ENCODE measurements at regions not wholly inside any gene's neighbourhood (a gene's known extent, or its start where the extent isn't known, plus 50 kb on each side); places are given as distances from the start of the nearest gene placed in this dataset.

DNA sequence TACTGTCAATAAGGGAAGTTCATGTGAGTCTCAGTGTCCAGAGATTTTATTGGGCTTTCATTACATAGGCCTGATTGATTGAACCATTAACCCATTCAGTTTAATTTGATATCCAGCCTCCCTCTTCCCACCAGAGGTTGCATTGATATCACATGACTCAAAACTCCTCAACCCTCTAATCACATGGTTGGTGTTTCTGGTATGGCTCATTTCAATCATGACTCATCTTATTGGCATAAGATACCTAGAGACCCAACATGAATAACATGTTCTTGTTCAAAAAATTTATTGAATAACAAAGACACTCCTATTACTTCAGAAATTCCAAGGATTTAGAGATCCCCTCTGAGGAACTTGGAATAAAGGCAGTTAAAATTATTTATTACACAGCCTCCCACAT, 982.2 kb downstream of the TLE1 start:
- Histone ChIP-seq H3K9me3 (ENCODE audit: insufficient read depth, low read depth, low read length) (peaks cover 8% of the 10 kb centered on the region; the same call in 1 of the 2 replicates), H3K27ac (ENCODE audit: low read length) (no peak overlapping the region), H3K9ac (ENCODE audit: low read depth, low read length) (no peak overlapping the region), H3K27me3 (ENCODE audit: insufficient read depth, low read length) (no peaks in the 10 kb centered on the region), H3K4me3 (ENCODE audit: low read length) (no peak overlapping the region), H3K4me1 (ENCODE audit: insufficient read depth, low read length) (no peaks in the 10 kb centered on the region), H3K36me3 (ENCODE audit: insufficient read depth, low read depth, low read length) (no peaks in the 10 kb centered on the region)

DNA sequence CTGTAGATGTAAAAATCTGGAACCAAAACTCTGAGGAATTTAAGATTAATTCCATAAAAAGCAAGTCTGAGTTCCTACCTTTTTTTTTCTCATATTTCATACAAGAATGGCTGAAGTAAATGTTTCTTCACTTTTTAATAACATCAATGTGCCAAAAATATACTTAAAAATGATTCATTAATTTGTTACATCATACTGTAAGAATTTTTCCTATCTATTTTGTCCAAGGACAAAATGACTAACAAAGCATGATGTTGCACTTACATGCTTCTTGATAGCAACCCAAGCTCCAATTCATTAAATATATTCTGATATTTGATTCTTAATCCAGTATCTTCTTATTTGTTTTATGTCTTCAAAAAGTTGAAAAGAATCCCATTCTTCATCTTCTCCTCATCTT, 988.3 kb downstream of the TLE1 start:
- no peaks in the 10 kb centered on the region for H3K36me3 ChIP-seq (ENCODE audit: insufficient read depth, low read depth, low read length)
- peaks cover 12% of the 10 kb centered on the region for H3K4me1 ChIP-seq (ENCODE audit: insufficient read depth, low read length)
- no peak overlapping the region for H3K27ac ChIP-seq (ENCODE audit: low read length)
- no peak overlapping the region for H3K9ac ChIP-seq (ENCODE audit: low read depth, low read length)
- H3K27me3 ChIP-seq (ENCODE audit: insufficient read depth, low read length): no peaks in the 10 kb centered on the region
- no peaks in the 10 kb centered on the region for H3K9me3 ChIP-seq (ENCODE audit: insufficient read depth, low read depth, low read length)
- no peak overlapping the region for H3K4me3 ChIP-seq (ENCODE audit: low read length)

DNA sequence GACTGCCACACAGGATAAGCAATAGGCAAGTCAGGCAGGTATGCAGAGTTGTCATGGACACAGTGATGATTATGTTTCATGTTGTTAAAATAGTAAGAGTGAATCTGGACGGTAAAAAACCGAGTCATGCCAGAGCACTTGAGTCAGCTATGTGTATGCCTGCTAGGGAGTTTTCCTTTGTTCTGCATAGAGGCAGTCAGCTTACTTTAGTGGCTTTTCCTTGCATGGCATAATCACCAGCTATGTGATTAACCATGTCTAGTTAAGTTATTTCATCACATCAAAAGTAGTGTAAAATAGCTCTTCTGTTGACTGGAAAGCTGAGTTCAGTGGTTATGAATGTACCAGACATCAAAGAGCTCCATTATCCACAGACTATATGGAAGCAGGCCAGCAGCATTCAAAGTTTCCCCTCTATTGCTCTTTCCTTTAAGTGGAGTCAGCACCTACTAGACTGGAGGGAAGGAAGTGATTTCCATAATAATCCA, 989.8 kb downstream of the TLE1 start:
- peaks cover 12% of the 10 kb centered on the region for H3K4me1 ChIP-seq (ENCODE audit: insufficient read depth, low read length)
- H3K4me3 ChIP-seq (ENCODE audit: low read length): no peak overlapping the region
- H3K9me3 ChIP-seq (ENCODE audit: insufficient read depth, low read depth, low read length): no peaks in the 10 kb centered on the region
- no peaks in the 10 kb centered on the region for H3K36me3 ChIP-seq (ENCODE audit: insufficient read depth, low read depth, low read length)
- no peaks in the 10 kb centered on the region for H3K27me3 ChIP-seq (ENCODE audit: insufficient read depth, low read length)
- no peak overlapping the region for H3K9ac ChIP-seq (ENCODE audit: low read depth, low read length)
- no peak overlapping the region for H3K27ac ChIP-seq (ENCODE audit: low read length)

DNA sequence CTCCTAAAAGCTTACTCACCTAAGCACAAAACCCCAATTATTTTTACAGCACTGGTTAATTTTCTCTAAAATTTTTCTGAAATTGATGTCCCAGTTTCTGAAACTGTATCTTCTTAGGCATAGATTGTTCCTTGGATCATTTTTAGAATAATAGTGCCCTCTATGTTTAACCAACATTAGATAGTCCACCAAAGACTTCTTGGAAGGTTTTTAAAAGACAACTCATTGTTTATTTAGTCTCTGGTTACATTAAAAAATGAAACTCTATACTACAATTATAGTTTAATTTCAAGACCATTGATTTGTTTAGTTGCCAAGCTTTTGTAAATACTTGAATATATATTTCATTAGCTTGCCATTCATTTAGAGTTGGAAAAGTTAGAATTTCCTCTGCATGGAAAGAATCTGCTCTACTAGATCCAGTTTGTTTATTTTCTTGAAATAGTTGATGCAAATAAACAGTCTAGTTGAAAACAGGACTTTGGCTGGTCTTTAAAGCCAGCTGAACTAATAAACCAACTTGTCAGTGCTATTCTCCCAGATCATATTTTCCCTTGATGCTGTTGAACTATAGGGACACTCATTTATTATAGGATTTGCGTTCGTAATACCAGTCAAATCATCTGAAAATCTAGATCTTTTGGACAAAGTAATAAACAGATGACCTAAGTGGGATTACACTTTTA, 990.5 kb downstream of the TLE1 start:
- H3K27ac ChIP-seq (ENCODE audit: low read length): no peak overlapping the region
- H3K36me3 ChIP-seq (ENCODE audit: insufficient read depth, low read depth, low read length): no peaks in the 10 kb centered on the region
- H3K9me3 ChIP-seq (ENCODE audit: insufficient read depth, low read depth, low read length): no peaks in the 10 kb centered on the region
- no peak overlapping the region for H3K4me3 ChIP-seq (ENCODE audit: low read length)
- no peaks in the 10 kb centered on the region for H3K27me3 ChIP-seq (ENCODE audit: insufficient read depth, low read length)
- peaks cover 12% of the 10 kb centered on the region for H3K4me1 ChIP-seq (ENCODE audit: insufficient read depth, low read length)
- H3K9ac ChIP-seq (ENCODE audit: low read depth, low read length): no peak overlapping the region

GRCh38 chr9:80692751-80693150, 996.6 kb downstream of the TLE1 start:
- no peaks in the 10 kb centered on the region for H3K9me3 ChIP-seq (ENCODE audit: insufficient read depth, low read depth, low read length)
- no peaks in the 10 kb centered on the region for H3K4me1 ChIP-seq (ENCODE audit: insufficient read depth, low read length)
- no peak overlapping the region for H3K9ac ChIP-seq (ENCODE audit: low read depth, low read length)

DNA sequence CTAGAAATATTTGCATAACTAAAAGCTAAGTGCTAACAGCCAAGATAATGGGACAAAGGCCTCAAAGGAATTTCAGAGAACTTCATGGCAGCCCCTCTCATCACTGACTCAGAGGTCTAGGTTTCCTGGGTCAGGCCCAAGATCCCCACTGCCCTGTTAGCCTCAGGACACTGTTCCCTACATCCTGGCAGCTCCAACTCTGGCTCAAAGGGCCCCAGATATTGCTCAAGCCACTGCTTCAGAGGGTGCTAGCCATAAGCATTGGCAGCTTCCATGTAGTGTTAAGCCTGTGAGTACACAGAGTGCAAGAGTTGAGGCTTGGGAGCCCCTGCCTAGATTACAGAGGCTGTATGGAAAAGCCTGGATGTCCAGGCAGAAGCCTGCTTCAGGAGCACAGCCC, 998.1 kb downstream of the TLE1 start:
- Histone ChIP-seq H3K27me3 (ENCODE audit: insufficient read depth, low read length) (no peaks in the 10 kb centered on the region), H3K9ac (ENCODE audit: low read depth, low read length) (no peak overlapping the region), H3K27ac (ENCODE audit: low read length) (no peak overlapping the region), H3K4me3 (ENCODE audit: low read length) (no peak overlapping the region), H3K9me3 (ENCODE audit: insufficient read depth, low read depth, low read length) (no peaks in the 10 kb centered on the region), H3K4me1 (ENCODE audit: insufficient read depth, low read length) (no peaks in the 10 kb centered on the region; the same call in 1 of the 2 replicates), H3K36me3 (ENCODE audit: insufficient read depth, low read depth, low read length) (no peaks in the 10 kb centered on the region)

More at GRCh38 chr9:80692751-80693150, 996.6 kb downstream of the TLE1 start:
- Histone ChIP-seq H3K4me3 (ENCODE audit: low read length) (no peak overlapping the region), H3K36me3 (ENCODE audit: insufficient read depth, low read depth, low read length) (no peaks in the 10 kb centered on the region), H3K27ac (ENCODE audit: low read length) (no peak overlapping the region), H3K27me3 (ENCODE audit: insufficient read depth, low read length) (no peaks in the 10 kb centered on the region)

DNA sequence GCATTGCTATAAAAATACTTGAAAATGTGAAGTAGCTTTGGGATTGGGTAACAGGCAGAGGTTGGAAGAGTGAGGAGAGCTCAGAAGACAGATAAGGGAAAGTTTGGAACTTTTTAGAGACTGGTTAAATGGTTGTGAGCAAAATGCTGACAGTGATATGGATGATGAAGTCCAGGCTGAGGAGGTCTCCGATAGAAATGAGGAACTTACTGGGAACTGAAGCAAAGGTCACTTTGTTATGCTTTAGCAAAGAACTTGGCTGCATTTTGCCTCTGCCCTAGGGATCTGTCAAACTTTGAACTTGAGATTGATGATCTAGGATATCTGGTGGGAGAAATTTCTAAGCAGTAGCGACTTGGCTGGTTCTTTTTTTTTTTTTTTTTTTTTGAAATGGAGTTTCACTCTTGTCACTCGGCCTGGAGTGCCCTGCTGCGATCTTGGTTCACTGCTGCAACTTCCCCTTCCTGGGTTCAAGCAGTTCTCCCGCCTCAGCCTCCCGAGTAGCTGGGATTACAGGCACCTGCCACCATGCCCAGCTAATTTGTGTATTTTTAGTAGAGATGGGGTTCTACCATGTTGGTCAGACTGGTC, 998.9 kb downstream of the TLE1 start:
- Histone ChIP-seq H3K4me1 (ENCODE audit: insufficient read depth, low read length) (no peaks in the 10 kb centered on the region; the same call in 1 of the 2 replicates), H3K4me3 (ENCODE audit: low read length) (no peak overlapping the region), H3K9me3 (ENCODE audit: insufficient read depth, low read depth, low read length) (no peaks in the 10 kb centered on the region), H3K27me3 (ENCODE audit: insufficient read depth, low read length) (no peaks in the 10 kb centered on the region), H3K36me3 (ENCODE audit: insufficient read depth, low read depth, low read length) (no peaks in the 10 kb centered on the region), H3K9ac (ENCODE audit: low read depth, low read length) (no peak overlapping the region), H3K27ac (ENCODE audit: low read length) (no peak overlapping the region)

GRCh38 chr9:80679916-80680315, 1009.4 kb downstream of the TLE1 start:
- H3K4me3 ChIP-seq (ENCODE audit: low read length): no peak overlapping the region
- no peaks in the 10 kb centered on the region for H3K36me3 ChIP-seq (ENCODE audit: insufficient read depth, low read depth, low read length)

GRCh38 chr9:80678906-80679305, 1010.4 kb downstream of the TLE1 start:
- H3K27ac ChIP-seq (ENCODE audit: low read length): no peak overlapping the region
- H3K9ac ChIP-seq (ENCODE audit: low read depth, low read length): no peak overlapping the region
- no peaks in the 10 kb centered on the region for H3K36me3 ChIP-seq (ENCODE audit: insufficient read depth, low read depth, low read length)
- H3K4me1 ChIP-seq (ENCODE audit: insufficient read depth, low read length): no peaks in the 10 kb centered on the region
- H3K9me3 ChIP-seq (ENCODE audit: insufficient read depth, low read depth, low read length): no peaks in the 10 kb centered on the region
- H3K4me3 ChIP-seq (ENCODE audit: low read length): no peak overlapping the region
- H3K27me3 ChIP-seq (ENCODE audit: insufficient read depth, low read length): no peaks in the 10 kb centered on the region

More at GRCh38 chr9:80679916-80680315, 1009.4 kb downstream of the TLE1 start:
- Histone ChIP-seq H3K27me3 (ENCODE audit: insufficient read depth, low read length) (no peaks in the 10 kb centered on the region), H3K9me3 (ENCODE audit: insufficient read depth, low read depth, low read length) (no peaks in the 10 kb centered on the region), H3K27ac (ENCODE audit: low read length) (no peak overlapping the region), H3K4me1 (ENCODE audit: insufficient read depth, low read length) (no peaks in the 10 kb centered on the region), H3K9ac (ENCODE audit: low read depth, low read length) (no peak overlapping the region)

DNA sequence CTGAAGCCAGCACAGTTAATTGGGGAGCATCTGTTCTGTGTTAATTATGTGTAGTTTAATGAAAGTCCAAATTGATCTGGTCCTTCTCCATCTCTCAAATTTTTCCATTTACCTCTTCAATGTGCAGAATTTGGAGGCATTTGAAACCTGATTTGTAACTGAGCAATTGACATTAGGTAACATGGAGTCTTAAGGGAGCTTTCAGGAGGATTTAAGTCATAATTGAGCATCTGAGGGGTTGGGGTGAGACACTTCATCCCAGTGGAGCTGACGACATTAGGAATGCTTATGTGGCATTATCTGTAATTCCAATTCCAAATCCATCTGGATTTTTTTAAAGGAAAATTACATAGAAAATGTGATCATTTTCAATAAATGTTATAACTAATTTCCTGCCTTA, 1015.9 kb downstream of the TLE1 start:
- H3K27me3 ChIP-seq (ENCODE audit: insufficient read depth, low read length): no peaks in the 10 kb centered on the region
- no peaks in the 10 kb centered on the region for H3K36me3 ChIP-seq (ENCODE audit: insufficient read depth, low read depth, low read length)
- H3K9ac ChIP-seq (ENCODE audit: low read depth, low read length): no peak overlapping the region
- no peaks in the 10 kb centered on the region for H3K4me1 ChIP-seq (ENCODE audit: insufficient read depth, low read length)
- H3K9me3 ChIP-seq (ENCODE audit: insufficient read depth, low read depth, low read length): no peaks in the 10 kb centered on the region
- no peak overlapping the region for H3K27ac ChIP-seq (ENCODE audit: low read length)
- H3K4me3 ChIP-seq (ENCODE audit: low read length): no peak overlapping the region

DNA sequence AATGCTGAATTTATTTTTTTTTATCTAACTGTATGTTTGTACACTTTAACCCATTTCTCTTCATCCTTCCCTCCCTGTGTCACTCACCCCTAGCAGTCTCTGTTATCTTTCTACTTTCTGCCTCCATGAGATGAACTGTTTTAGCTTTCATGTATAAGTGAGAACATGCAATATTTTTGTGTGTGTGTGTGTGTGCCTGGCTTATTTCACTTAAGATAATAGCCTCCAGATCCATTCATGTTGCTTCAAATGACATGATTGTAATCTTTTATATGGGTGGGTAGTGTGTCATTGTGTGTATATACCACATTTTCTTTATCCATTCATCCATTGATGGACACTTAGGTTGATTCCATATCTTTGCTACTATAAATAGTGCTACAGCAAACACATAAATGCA, 1023.9 kb downstream of the TLE1 start:
- no peaks in the 10 kb centered on the region for H3K36me3 ChIP-seq (ENCODE audit: insufficient read depth, low read depth, low read length)
- no peaks in the 10 kb centered on the region for H3K27me3 ChIP-seq (ENCODE audit: insufficient read depth, low read length)
- H3K4me3 ChIP-seq (ENCODE audit: low read length): no peak overlapping the region
- peaks cover 13% of the 10 kb centered on the region; the same call in 1 of the 2 replicates for H3K9me3 ChIP-seq (ENCODE audit: insufficient read depth, low read depth, low read length)
- H3K9ac ChIP-seq (ENCODE audit: low read depth, low read length): no peak overlapping the region
- H3K4me1 ChIP-seq (ENCODE audit: insufficient read depth, low read length): no peaks in the 10 kb centered on the region
- H3K27ac ChIP-seq (ENCODE audit: low read length): no peak overlapping the region

Measured in iPS-20b (cell line).